ENCODE measurements at regions not wholly inside any gene's neighbourhood (a gene's known extent, or its start where the extent isn't known, plus 50 kb on each side); places are given as distances from the start of the nearest gene placed in this dataset.

DNA sequence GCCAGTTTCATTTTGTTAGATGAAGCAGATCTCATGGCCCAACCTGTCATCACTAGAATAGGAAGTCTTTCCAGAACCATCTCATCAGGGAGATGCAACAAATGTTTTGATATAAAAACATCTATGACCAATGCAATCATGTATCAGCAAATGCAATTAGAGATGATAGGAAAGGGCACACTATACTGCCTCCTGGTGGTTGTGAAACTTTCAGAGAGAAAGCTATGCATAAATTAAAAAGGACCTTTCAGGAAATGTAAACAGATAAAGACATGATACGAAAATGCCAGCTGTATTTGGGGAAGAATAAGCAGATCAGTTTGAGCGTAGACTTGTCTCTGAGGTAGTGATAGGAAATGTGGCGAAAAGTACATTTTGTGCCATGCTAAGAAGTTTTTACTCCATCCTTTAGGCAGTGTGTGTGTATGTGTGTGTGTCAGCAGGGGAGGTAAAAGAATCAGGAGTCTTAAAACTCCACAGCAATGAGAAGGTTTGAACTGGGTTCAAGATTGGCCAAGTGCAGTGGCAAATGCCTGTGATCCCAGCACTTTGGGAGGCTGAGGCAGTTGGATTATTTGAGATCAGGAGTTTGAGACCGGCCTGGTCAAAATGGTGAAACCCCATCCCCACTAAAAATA lies 479.3 kb downstream of the CPS1 start:
- no peaks in the 10 kb centered on the region for H4K20me1 ChIP-seq (ENCODE audit: control insufficient read depth, insufficient read depth, low read depth, low read length)
- TF ChIP-seq, protein P1, sequence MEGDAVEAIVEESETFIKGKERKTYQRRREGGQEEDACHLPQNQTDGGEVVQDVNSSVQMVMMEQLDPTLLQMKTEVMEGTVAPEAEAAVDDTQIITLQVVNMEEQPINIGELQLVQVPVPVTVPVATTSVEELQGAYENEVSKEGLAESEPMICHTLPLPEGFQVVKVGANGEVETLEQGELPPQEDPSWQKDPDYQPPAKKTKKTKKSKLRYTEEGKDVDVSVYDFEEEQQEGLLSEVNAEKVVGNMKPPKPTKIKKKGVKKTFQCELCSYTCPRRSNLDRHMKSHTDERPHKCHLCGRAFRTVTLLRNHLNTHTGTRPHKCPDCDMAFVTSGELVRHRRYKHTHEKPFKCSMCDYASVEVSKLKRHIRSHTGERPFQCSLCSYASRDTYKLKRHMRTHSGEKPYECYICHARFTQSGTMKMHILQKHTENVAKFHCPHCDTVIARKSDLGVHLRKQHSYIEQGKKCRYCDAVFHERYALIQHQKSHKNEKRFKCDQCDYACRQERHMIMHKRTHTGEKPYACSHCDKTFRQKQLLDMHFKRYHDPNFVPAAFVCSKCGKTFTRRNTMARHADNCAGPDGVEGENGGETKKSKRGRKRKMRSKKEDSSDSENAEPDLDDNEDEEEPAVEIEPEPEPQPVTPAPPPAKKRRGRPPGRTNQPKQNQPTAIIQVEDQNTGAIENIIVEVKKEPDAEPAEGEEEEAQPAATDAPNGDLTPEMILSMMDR (IDR thresholded peaks at IDR 0.05; ENCODE audit: low read depth, low read length, poor library complexity, severe bottlenecking) = peak; percentile 73
- no peak for TF ChIP-seq EZH2phosphoT487 (IDR thresholded peaks at IDR 0.05; ENCODE audit: borderline replicate concordance, low read length)
- no peak overlapping the region for H3K4me2 ChIP-seq (ENCODE audit: low read length)
- H3K27ac ChIP-seq (ENCODE audit: low read depth, low read length) = no peak overlapping the region
- no peaks in the 10 kb centered on the region for H3K9me2 ChIP-seq (replicated peaks; ENCODE audit: control insufficient read depth, low read length)
- no peaks in the 10 kb centered on the region; the same call in 1 of the 2 replicates for H3K27me3 ChIP-seq (ENCODE audit: control insufficient read depth, low read length)
- H3K79me2 ChIP-seq (ENCODE audit: control insufficient read depth, low read length) = no peaks in the 10 kb centered on the region
- H3K9me3 ChIP-seq (ENCODE audit: control insufficient read depth, insufficient read depth, low read length) = no peaks in the 10 kb centered on the region
- no peaks in the 10 kb centered on the region for H3K36me3 ChIP-seq (ENCODE audit: control insufficient read depth, low read length)
- H3F3A ChIP-seq (ENCODE audit: control insufficient read depth, insufficient read depth) = no peaks in the 10 kb centered on the region
- no peak overlapping the region for H3K4me3 ChIP-seq (ENCODE audit: low read length)
- no peaks in the 10 kb centered on the region for H3K4me1 ChIP-seq (ENCODE audit: control insufficient read depth, low read length)

DNA sequence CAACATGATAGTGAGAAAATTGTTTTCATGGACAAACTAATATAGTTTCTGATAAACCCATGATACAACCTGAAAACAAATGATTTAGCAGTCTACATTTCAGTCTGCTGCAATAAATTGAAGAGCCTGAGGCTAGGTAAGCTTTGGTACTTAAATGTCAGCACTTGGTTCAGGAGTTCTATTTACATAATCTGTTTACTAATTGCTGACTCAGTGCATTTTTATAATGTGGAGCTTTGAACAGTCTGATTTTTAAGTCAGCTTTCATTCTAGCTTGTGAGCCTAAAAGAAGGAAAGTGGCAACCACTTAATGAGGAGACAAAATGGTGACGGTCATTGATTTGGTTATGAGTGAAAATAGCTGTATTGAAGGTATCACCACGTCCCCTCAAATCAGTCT lies 488.6 kb downstream of the CPS1 start:
- H3K4me1 ChIP-seq (ENCODE audit: control insufficient read depth, low read length) = no peaks in the 10 kb centered on the region
- H3K27me3 ChIP-seq (ENCODE audit: control insufficient read depth, low read length) = no peaks in the 10 kb centered on the region; the same call in 1 of the 2 replicates
- no peaks in the 10 kb centered on the region for H3K9me2 ChIP-seq (replicated peaks; ENCODE audit: control insufficient read depth, low read length)
- H3K27ac ChIP-seq (ENCODE audit: low read depth, low read length) = no peak overlapping the region
- no peaks in the 10 kb centered on the region for H3K79me2 ChIP-seq (ENCODE audit: control insufficient read depth, low read length)
- no peaks in the 10 kb centered on the region for H3K36me3 ChIP-seq (ENCODE audit: control insufficient read depth, low read length)
- H3F3A ChIP-seq (ENCODE audit: control insufficient read depth, insufficient read depth) = no peaks in the 10 kb centered on the region
- no peaks in the 10 kb centered on the region for H3K9me3 ChIP-seq (ENCODE audit: control insufficient read depth, insufficient read depth, low read length)
- no peak overlapping the region for H3K4me3 ChIP-seq (ENCODE audit: low read length)
- H3K4me2 ChIP-seq (ENCODE audit: low read length) = no peak overlapping the region
- no peaks in the 10 kb centered on the region for H4K20me1 ChIP-seq (ENCODE audit: control insufficient read depth, insufficient read depth, low read depth, low read length)
- TF ChIP-seq EZH2phosphoT487 (IDR thresholded peaks at IDR 0.05; ENCODE audit: borderline replicate concordance, low read length) = no peak
- TF ChIP-seq, protein P1 (IDR thresholded peaks at IDR 0.05; ENCODE audit: low read depth, low read length, poor library complexity, severe bottlenecking) = no peak

DNA sequence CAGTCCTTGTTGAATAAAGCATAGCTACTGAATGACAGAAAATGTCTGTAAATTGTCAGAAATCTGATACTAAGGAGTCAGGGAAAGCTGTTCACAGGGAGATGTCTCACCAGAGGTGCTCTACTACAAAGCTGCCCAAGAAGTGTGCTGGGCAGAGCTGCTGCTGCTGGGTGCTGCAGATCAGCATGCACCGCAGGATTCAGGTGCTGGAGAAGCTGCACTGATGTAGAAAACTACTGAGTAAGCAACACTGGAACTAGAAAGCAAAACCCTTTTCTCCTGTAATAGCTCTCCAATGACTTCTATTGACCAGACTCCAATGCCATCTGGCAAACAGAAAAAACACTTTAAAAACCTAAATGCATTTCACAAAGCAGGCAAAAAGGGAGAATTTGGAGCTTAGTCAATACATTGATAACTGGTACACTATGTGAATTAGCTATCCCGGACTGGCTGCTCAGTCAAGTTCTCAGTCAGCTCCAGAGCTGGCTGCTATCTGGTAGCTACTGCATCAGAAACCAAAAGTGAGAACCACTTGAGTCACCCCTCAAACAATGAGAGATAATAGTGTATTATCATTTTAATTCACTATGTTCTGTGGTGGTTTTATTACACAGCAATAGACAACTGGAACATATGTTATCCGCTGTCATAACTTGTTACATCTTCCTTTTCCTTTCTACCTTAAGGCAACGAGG lies 493.1 kb downstream of the CPS1 start:
- H3K4me2 ChIP-seq (ENCODE audit: low read length) = no peak overlapping the region
- no peaks in the 10 kb centered on the region for H4K20me1 ChIP-seq (ENCODE audit: control insufficient read depth, insufficient read depth, low read depth, low read length)
- H3F3A ChIP-seq (ENCODE audit: control insufficient read depth, insufficient read depth) = no peaks in the 10 kb centered on the region
- no peaks in the 10 kb centered on the region; the same call in 1 of the 2 replicates for H3K27me3 ChIP-seq (ENCODE audit: control insufficient read depth, low read length)
- H3K9me3 ChIP-seq (ENCODE audit: control insufficient read depth, insufficient read depth, low read length) = no peaks in the 10 kb centered on the region
- no peaks in the 10 kb centered on the region for H3K36me3 ChIP-seq (ENCODE audit: control insufficient read depth, low read length)
- H3K4me1 ChIP-seq (ENCODE audit: control insufficient read depth, low read length) = no peaks in the 10 kb centered on the region
- H3K4me3 ChIP-seq (ENCODE audit: low read length) = no peak overlapping the region
- no peaks in the 10 kb centered on the region for H3K79me2 ChIP-seq (ENCODE audit: control insufficient read depth, low read length)
- no peak overlapping the region for H3K27ac ChIP-seq (ENCODE audit: low read depth, low read length)
- TF ChIP-seq EZH2phosphoT487 (IDR thresholded peaks at IDR 0.05; ENCODE audit: borderline replicate concordance, low read length) = no peak
- TF ChIP-seq, protein P1 (IDR thresholded peaks at IDR 0.05; ENCODE audit: low read depth, low read length, poor library complexity, severe bottlenecking) = no peak
- H3K9me2 ChIP-seq (replicated peaks; ENCODE audit: control insufficient read depth, low read length) = no peaks in the 10 kb centered on the region
